ENCODE measurements at regions not wholly inside any gene's neighbourhood (a gene's known extent, or its start where the extent isn't known, plus 50 kb on each side); places are given as distances from the start of the nearest gene placed in this dataset.
"Not testable (repeated sequence)": the region's sequence is repeated elsewhere in the genome, so short reads cannot be mapped to it uniquely, and the experiment has no call there.

DNA sequence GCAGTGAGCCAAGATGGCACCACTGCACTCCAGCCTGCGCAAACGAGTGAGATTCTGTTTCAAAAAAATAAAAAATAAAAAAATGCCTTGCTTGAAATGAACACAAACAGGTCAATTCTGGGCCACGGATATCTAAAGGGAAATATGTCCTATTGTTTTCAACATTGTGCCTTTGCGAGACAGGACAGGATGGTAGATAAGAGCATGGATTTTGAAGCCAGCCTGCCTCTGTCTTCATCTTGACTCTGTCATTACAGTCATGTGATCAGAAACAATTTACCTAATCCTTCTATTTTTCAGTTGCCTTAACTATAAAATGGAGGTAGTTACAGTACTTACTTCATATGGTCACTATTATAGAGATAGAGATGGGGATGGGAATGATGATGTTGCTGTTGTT is 56.7 kb upstream of the ZSWIM5 start:
- Histone ChIP-seq H3K4me3 (no peak overlapping the region), H2AFZ (no peak overlapping the region), H3K4me1 (replicated peaks; ENCODE audit: insufficient read depth) (peaks cover 12% of the 10 kb centered on the region), H4K20me1 (ENCODE audit: insufficient read depth) (no peaks in the 10 kb centered on the region), H3F3A (ENCODE audit: insufficient read depth, low read depth) (no peaks in the 10 kb centered on the region), H3K79me2 (ENCODE audit: low read depth) (no peaks in the 10 kb centered on the region), H3K36me3 (ENCODE audit: low read depth) (no peaks in the 10 kb centered on the region), H3K27me3 (ENCODE audit: insufficient read depth, low read depth) (no peaks in the 10 kb centered on the region), H3K4me2 (no peak overlapping the region), H3K9me3 (ENCODE audit: insufficient read depth, low read depth) (peaks cover 7% of the 10 kb centered on the region), H3K9me2 (ENCODE audit: insufficient read depth) (no peaks in the 10 kb centered on the region), H3K27ac (no peak overlapping the region)
- ChIA-PET POLR2A (ENCODE audit: unreplicated experiment) (interaction anchor here (0.7 kb wide), 1 partner anchor 110 kb away, joined by 4 read pairs; no protein-coding TSS in a partner anchor), CTCF (no interaction called here)
- TF ChIP-seq, protein P1, sequence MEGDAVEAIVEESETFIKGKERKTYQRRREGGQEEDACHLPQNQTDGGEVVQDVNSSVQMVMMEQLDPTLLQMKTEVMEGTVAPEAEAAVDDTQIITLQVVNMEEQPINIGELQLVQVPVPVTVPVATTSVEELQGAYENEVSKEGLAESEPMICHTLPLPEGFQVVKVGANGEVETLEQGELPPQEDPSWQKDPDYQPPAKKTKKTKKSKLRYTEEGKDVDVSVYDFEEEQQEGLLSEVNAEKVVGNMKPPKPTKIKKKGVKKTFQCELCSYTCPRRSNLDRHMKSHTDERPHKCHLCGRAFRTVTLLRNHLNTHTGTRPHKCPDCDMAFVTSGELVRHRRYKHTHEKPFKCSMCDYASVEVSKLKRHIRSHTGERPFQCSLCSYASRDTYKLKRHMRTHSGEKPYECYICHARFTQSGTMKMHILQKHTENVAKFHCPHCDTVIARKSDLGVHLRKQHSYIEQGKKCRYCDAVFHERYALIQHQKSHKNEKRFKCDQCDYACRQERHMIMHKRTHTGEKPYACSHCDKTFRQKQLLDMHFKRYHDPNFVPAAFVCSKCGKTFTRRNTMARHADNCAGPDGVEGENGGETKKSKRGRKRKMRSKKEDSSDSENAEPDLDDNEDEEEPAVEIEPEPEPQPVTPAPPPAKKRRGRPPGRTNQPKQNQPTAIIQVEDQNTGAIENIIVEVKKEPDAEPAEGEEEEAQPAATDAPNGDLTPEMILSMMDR (conservative IDR thresholded peaks at IDR 0.05): no peak
- TF ChIP-seq EZH2 (IDR thresholded peaks at IDR 0.05; ENCODE audit: low read depth): no peak
- no peak for DNase-seq
- intact Hi-C loops (cut with micrococcal nuclease; ENCODE audit: unreplicated experiment): no loop called here
- no TSS peak for BruUV-seq (replicated peaks)

DNA sequence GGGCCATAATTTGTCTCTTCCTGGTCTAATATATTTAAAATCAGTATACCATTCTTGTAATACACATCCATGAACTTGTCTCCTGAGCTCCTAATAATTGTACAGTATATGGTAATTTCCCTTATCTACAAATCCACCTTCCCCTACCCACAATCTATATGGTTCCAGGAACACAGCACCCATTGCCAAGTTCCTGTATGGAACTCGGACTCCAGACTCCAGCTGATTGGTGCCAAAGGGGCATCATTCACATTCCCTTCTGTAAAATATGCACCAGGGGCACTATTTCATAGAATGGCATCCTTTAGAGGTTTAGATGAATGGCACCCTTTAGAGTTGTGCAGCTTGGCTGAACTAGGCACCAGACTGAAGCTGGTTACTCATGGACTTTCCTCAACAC is 58.8 kb upstream of the ZSWIM5 start:
- DNase-seq: no peak
- H3K36me3 ChIP-seq (ENCODE audit: low read depth): no peaks in the 10 kb centered on the region
- H3K9me3 ChIP-seq (ENCODE audit: insufficient read depth, low read depth): no peaks in the 10 kb centered on the region
- BruUV-seq (replicated peaks): no TSS peak
- TF ChIP-seq, protein P1 (conservative IDR thresholded peaks at IDR 0.05): no peak
- no peak for TF ChIP-seq EZH2 (IDR thresholded peaks at IDR 0.05; ENCODE audit: low read depth)
- no peak overlapping the region for H3K4me2 ChIP-seq
- H3K27ac ChIP-seq: no peak overlapping the region
- no peaks in the 10 kb centered on the region for H3K27me3 ChIP-seq (ENCODE audit: insufficient read depth, low read depth)
- H2AFZ ChIP-seq: no peak overlapping the region
- ChIA-PET CTCF (interaction anchor here (0.5 to 0.6 kb wide), 2 partner anchors 53 to 156 kb away, joined by 4 to 11 read pairs; no protein-coding TSS in a partner anchor), POLR2A (ENCODE audit: unreplicated experiment) (no interaction called here)
- no peaks in the 10 kb centered on the region for H3F3A ChIP-seq (ENCODE audit: insufficient read depth, low read depth)
- no peaks in the 10 kb centered on the region for H3K79me2 ChIP-seq (ENCODE audit: low read depth)
- intact Hi-C loops (cut with micrococcal nuclease; ENCODE audit: unreplicated experiment): no loop called here
- no peaks in the 10 kb centered on the region for H3K9me2 ChIP-seq (ENCODE audit: insufficient read depth)
- no peak overlapping the region for H3K4me3 ChIP-seq
- H4K20me1 ChIP-seq (ENCODE audit: insufficient read depth): no peaks in the 10 kb centered on the region
- H3K4me1 ChIP-seq (replicated peaks; ENCODE audit: insufficient read depth): peaks cover 12% of the 10 kb centered on the region

DNA sequence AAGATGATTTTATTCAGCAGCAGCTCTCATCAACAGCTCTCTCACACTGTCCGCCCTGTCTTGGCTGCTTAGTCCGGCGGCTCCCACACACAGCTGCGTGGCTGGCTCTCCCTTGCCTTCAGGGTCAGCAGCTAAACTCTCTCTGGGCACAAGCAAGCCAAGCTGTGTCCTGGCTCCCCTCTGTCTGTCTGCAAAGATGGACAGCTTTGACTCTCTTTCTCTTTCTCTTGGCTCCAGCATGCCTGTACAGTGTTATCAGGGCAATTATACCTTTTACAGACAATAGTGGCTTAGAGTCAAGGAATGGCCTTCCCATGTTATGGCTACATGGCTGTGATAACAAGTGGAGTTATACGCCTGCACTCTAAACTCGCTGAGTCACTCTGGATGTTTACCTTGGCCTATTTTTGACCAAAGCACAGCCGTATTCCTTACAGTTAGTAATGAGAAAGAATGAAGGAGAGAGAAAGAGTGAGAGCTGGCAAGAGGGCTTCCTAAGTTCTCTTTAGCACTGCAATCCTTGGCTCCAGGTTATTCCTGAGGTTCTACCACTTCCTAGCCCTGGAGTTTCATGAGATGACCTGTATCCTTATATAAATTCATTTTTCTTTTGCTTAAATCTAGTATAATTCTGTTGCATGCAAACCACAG is 59.9 kb upstream of the ZSWIM5 start:
- no peaks in the 10 kb centered on the region for H3K9me2 ChIP-seq (ENCODE audit: insufficient read depth)
- DNase-seq: peak in 1 of 2 experiments; percentile 42
- POLR2A ChIA-PET (ENCODE audit: unreplicated experiment): interaction anchor here (0.6 kb wide), 3 partner anchors 9 to 479 kb away, joined by 3 to 21 read pairs (median 10); no protein-coding TSS in a partner anchor

DNA sequence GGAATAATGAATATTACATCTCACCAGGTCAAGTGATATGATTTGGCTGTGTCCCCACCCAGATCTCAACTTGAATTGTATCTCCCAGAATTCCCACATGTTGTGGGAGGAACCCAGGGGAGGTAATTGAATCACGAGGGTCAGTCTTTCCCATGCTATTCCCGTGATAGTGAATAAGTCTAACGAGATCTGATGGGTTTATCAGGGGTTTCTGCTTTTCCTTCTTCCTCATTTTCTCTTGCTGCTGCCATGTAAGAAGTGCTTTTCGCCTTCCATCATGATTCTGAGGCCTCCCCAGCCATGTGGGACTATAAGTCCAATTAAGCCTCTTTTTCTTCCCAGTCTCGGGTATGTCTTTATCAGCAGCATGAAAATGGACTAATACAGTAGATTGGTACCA is 58.4 kb upstream of the HPDL start:
- H2AFZ ChIP-seq; H3K9me3 ChIP-seq (ENCODE audit: insufficient read depth, low read depth); POLR2A ChIA-PET (ENCODE audit: unreplicated experiment); H3K27ac ChIP-seq; H3K27me3 ChIP-seq (ENCODE audit: insufficient read depth, low read depth); H3F3A ChIP-seq (ENCODE audit: insufficient read depth, low read depth); BruUV-seq (replicated peaks); intact Hi-C loops (cut with micrococcal nuclease; ENCODE audit: unreplicated experiment); H3K79me2 ChIP-seq (ENCODE audit: low read depth); H3K4me2 ChIP-seq; DNase-seq; H4K20me1 ChIP-seq (ENCODE audit: insufficient read depth); CTCF ChIA-PET; H3K4me3 ChIP-seq; H3K9me2 ChIP-seq (ENCODE audit: insufficient read depth); H3K36me3 ChIP-seq (ENCODE audit: low read depth): not testable (repeated sequence)
- peaks cover 12% of the 10 kb centered on the region for H3K4me1 ChIP-seq (replicated peaks; ENCODE audit: insufficient read depth)

More for the DNA sequence above, 59.9 kb upstream of the ZSWIM5 start:
- H3K79me2 ChIP-seq (ENCODE audit: low read depth): no peaks in the 10 kb centered on the region
- H3K4me3 ChIP-seq: no peak overlapping the region
- H3K27me3 ChIP-seq (ENCODE audit: insufficient read depth, low read depth): no peaks in the 10 kb centered on the region
- TF ChIP-seq, protein P1 (conservative IDR thresholded peaks at IDR 0.05): no peak
- TF ChIP-seq EZH2 (IDR thresholded peaks at IDR 0.05; ENCODE audit: low read depth): no peak
- no peaks in the 10 kb centered on the region for H4K20me1 ChIP-seq (ENCODE audit: insufficient read depth)
- H3K4me1 ChIP-seq (replicated peaks; ENCODE audit: insufficient read depth): peaks cover 12% of the 10 kb centered on the region
- no peaks in the 10 kb centered on the region for H3F3A ChIP-seq (ENCODE audit: insufficient read depth, low read depth)
- no peaks in the 10 kb centered on the region for H3K36me3 ChIP-seq (ENCODE audit: low read depth)
- TSS peak; percentile 98 for BruUV-seq (replicated peaks)
- H3K9me3 ChIP-seq (ENCODE audit: insufficient read depth, low read depth): no peaks in the 10 kb centered on the region
- peak overlapping the region; percentile 62 for H2AFZ ChIP-seq
- intact Hi-C loops (cut with micrococcal nuclease; ENCODE audit: unreplicated experiment): no loop called here
- H3K27ac ChIP-seq: peak overlapping the region; percentile 53
- CTCF ChIA-PET: interaction anchor here (0.6 to 0.7 kb wide), 2 partner anchors 37 to 533 kb away, joined by 3 to 13 read pairs; no protein-coding TSS in a partner anchor
- H3K4me2 ChIP-seq: peak overlapping the region; percentile 37

DNA sequence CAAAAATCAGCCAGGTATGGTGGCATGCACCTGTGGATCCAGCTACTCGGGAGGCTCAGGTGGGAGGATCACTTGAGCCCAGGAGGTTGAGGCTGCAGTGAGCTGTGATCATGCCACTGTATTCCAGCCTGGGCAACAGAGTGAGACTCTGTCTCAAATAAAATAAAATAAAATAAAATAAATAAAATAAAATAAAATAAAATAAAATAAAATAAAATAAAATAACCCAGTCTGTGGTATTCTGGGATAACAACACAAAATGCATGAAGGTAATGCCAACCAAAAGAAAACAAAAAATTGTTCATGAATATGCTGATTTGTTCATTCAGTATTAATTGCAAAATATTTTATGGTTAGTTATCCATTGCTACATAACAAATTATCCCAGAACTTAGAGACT is 54.4 kb upstream of the HPDL start:
- H3K9me3 ChIP-seq (ENCODE audit: insufficient read depth, low read depth); H3K36me3 ChIP-seq (ENCODE audit: low read depth); intact Hi-C loops (cut with micrococcal nuclease; ENCODE audit: unreplicated experiment); H3K9me2 ChIP-seq (ENCODE audit: insufficient read depth); H3K27me3 ChIP-seq (ENCODE audit: insufficient read depth, low read depth); DNase-seq; BruUV-seq (replicated peaks); H3K4me3 ChIP-seq; H3K4me1 ChIP-seq (replicated peaks; ENCODE audit: insufficient read depth); H3K27ac ChIP-seq; CTCF ChIA-PET; H3K79me2 ChIP-seq (ENCODE audit: low read depth); H4K20me1 ChIP-seq (ENCODE audit: insufficient read depth); H3K4me2 ChIP-seq; H3F3A ChIP-seq (ENCODE audit: insufficient read depth, low read depth); H2AFZ ChIP-seq; POLR2A ChIA-PET (ENCODE audit: unreplicated experiment): not testable (repeated sequence)
